ENCODE measurements at regions not wholly inside any gene's neighbourhood (a gene's known extent, or its start where the extent isn't known, plus 50 kb on each side); places are given as distances from the start of the nearest gene placed in this dataset.

DNA sequence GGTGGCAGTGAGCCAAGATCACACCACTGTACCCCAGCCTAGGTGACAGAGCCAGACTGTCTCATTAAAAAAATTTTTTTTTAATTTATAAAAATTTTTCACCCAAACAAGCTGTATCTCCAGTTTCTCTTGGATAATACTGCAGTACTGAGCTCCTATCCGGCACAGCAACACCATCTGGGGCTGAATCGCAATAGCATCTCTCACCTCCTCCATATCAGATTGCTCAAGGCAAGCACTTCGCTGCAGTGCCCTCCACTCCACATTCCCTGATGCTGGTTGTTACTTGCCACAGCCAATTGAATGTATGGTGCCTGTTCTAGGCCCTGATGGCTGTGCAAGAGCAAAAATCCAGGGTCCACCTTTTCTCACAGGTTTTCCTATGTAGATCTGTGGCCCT lies 69.3 kb upstream of the FAM241A start:
- no peak for DNase-seq (ENCODE audit: low read depth, low spot score)
- H3K4me1 ChIP-seq (ENCODE audit: insufficient read depth, insufficient read length), result no peaks in the 10 kb centered on the region
- TF ChIP-seq ZNF274 (IDR thresholded peaks at IDR 0.05; ENCODE audit: low read depth, low read length) (no peak), SUZ12 (IDR thresholded peaks at IDR 0.05; ENCODE audit: extremely low read depth, insufficient read depth, insufficient read length) (no peak), YY1 (IDR thresholded peaks at IDR 0.05; ENCODE audit: insufficient read depth, insufficient read length) (no peak)

DNA sequence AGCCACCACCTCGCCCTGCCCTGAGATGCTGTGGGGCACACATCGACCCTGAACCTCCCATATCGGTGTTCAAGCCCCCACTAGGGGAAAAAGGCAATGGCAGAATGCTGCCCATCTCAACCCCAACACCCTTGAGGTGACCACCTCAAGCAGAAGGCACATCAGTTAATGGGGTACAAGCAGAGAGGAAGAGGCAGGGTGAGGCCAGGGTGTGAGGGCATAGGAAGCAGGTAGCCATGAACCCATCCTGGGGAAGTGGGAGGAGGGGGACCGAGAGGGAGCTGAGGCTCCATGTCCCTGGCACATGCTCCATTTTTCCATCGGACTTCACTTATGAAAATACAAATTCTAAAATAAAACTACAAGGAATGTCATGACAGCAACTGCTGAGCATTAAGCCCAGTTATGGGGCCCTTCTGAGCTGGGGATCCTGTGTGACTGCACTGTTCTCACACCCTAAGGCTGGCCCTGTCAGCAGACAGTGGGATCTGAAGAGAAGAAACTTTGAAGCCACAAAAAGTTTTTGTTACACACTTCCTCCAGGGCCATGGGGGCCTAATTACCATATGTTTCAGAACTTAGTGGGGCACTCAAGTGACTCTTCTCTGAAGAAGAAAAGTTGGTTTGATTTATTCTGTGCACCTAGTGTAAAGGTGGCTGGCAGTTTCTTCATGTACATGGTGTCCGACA lies 68.2 kb upstream of the FAM241A start:
- TF ChIP-seq YY1 (IDR thresholded peaks at IDR 0.05; ENCODE audit: insufficient read depth, insufficient read length) (no peak), SUZ12 (IDR thresholded peaks at IDR 0.05; ENCODE audit: extremely low read depth, insufficient read depth, insufficient read length) (no peak), ZNF274 (IDR thresholded peaks at IDR 0.05; ENCODE audit: low read depth, low read length) (no peak)
- no peak overlapping the region for H3K4me3 ChIP-seq (ENCODE audit: insufficient read length, low read depth)
- H3K4me1 ChIP-seq (ENCODE audit: insufficient read depth, insufficient read length), result no peaks in the 10 kb centered on the region
- H3K9ac ChIP-seq (ENCODE audit: insufficient read length, low read depth), result no peak overlapping the region
- peaks cover 15% of the 10 kb centered on the region; the same call in 1 of the 2 replicates for H3K9me3 ChIP-seq (ENCODE audit: insufficient read depth, low read length)
- H3K36me3 ChIP-seq (ENCODE audit: insufficient read depth, insufficient read length, low read length), result no peaks in the 10 kb centered on the region
- DNase-seq (ENCODE audit: low read depth, low spot score), result no peak
- no peaks in the 10 kb centered on the region for H3K27me3 ChIP-seq (ENCODE audit: insufficient read depth, insufficient read length)

More for the DNA sequence above, 69.3 kb upstream of the FAM241A start:
- Histone ChIP-seq H3K9ac (ENCODE audit: insufficient read length, low read depth) (no peak overlapping the region), H3K36me3 (ENCODE audit: insufficient read depth, insufficient read length, low read length) (no peaks in the 10 kb centered on the region), H3K4me3 (ENCODE audit: insufficient read length, low read depth) (no peak overlapping the region), H3K27me3 (ENCODE audit: insufficient read depth, insufficient read length) (no peaks in the 10 kb centered on the region), H3K9me3 (ENCODE audit: insufficient read depth, low read length) (peaks cover 15% of the 10 kb centered on the region; the same call in 1 of the 2 replicates)

DNA sequence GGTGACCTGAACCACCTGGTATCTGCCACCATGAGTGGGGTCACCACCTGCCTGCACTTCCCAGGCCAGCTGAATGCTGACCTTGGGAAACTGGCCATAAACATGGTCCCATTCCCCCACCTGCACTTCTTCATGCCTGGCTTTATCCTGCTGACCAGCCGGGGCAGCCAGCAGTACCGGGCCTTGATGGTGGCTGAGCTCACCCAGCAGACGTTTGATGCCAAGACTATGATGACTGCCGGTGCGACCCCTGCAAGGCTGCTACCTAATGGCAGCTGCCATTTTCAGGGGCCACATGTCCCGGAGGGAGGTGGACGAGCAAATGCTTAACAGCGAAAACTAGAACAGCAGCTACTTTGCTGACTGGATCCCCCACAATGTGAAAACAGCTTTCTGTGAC lies 67.5 kb upstream of the FAM241A start:
- DNase-seq (ENCODE audit: low read depth, low spot score), result no peak
- Histone ChIP-seq H3K9me3 (ENCODE audit: insufficient read depth, low read length) (peaks cover 15% of the 10 kb centered on the region; the same call in 1 of the 2 replicates), H3K4me3 (ENCODE audit: insufficient read length, low read depth) (no peak overlapping the region), H3K4me1 (ENCODE audit: insufficient read depth, insufficient read length) (no peaks in the 10 kb centered on the region), H3K9ac (ENCODE audit: insufficient read length, low read depth) (no peak overlapping the region), H3K36me3 (ENCODE audit: insufficient read depth, insufficient read length, low read length) (no peaks in the 10 kb centered on the region), H3K27me3 (ENCODE audit: insufficient read depth, insufficient read length) (no peaks in the 10 kb centered on the region)
- TF ChIP-seq YY1 (IDR thresholded peaks at IDR 0.05; ENCODE audit: insufficient read depth, insufficient read length), result no peak

DNA sequence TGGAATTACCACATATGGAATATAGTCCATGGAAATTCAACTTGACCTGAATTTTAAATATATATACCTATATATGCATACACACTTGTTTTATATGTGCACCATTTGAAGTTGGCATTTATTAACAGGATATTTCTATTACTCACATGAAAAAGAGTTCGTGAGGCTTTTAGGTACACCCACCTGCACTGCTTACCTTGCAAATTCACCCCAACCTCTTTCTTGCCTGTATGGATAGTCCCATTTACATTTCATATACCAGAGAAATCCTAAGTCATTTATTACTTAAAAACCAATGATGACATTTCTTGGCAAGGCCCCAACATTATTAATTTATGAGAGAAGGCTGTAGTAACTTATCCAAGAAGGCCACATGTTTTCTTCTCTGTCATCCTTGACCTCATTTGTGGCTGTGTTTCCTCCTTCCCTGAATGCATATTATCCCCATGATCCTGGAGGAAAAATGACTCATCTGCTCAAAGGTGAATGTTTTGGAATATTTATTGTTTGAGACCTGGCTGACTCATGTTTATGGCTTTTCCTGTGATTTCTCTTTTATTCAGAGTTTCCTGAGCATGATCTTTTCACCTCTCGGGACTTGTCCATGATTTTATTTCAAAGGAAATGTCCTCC lies 62.2 kb upstream of the FAM241A start:
- no peak for DNase-seq (ENCODE audit: low read depth, low spot score)

DNA sequence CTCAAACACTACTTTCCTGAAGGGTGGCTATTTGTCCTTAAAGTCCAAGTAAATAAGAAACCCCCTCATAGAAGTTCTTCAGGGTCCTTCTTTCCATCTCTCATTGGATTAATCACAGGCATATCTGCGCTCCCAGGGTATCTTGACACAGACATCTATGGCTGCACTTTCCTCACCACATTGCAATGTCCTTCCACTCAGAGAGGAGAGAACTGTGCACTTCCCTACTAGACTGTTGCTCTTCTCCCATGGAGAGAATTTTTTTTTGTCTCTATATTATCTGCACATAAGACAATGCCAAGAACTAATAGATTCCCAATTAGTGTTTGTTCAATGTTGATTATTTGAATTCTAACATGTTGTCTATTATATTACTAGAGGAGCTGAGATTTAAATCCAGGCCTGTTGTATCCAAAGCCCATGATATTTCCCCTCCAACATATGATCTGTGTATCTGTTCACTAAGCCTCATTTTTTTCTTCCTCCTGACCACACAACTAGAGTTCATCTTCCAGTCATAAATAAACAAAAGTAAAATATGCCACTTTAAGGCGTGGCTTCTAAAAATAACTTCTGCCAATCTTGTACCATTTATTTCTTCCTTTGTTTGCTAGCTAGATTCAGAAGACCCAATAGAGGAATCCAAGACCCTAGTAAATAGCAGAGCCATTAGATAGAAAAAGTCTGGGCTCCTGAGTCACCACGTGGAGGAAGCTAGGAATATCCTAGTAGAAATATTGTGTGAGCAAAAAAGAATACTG lies 61.5 kb upstream of the FAM241A start:
- DNase-seq (ENCODE audit: low read depth, low spot score), result no peak
- Histone ChIP-seq H3K27me3 (ENCODE audit: insufficient read depth, insufficient read length) (no peaks in the 10 kb centered on the region), H3K9ac (ENCODE audit: insufficient read length, low read depth) (no peak overlapping the region), H3K4me3 (ENCODE audit: insufficient read length, low read depth) (no peak overlapping the region), H3K9me3 (ENCODE audit: insufficient read depth, low read length) (peaks cover 10% of the 10 kb centered on the region; the same call in 1 of the 2 replicates), H3K36me3 (ENCODE audit: insufficient read depth, insufficient read length, low read length) (no peaks in the 10 kb centered on the region), H3K4me1 (ENCODE audit: insufficient read depth, insufficient read length) (no peaks in the 10 kb centered on the region)
- TF ChIP-seq ZNF274 (IDR thresholded peaks at IDR 0.05; ENCODE audit: low read depth, low read length), result no peak
- TF ChIP-seq SUZ12 (IDR thresholded peaks at IDR 0.05; ENCODE audit: extremely low read depth, insufficient read depth, insufficient read length), result no peak
- TF ChIP-seq YY1 (IDR thresholded peaks at IDR 0.05; ENCODE audit: insufficient read depth, insufficient read length), result no peak

More for the DNA sequence above, 62.2 kb upstream of the FAM241A start:
- H3K27me3 ChIP-seq (ENCODE audit: insufficient read depth, insufficient read length), result no peaks in the 10 kb centered on the region
- H3K9me3 ChIP-seq (ENCODE audit: insufficient read depth, low read length), result peaks cover 10% of the 10 kb centered on the region; the same call in 1 of the 2 replicates
- no peak overlapping the region for H3K4me3 ChIP-seq (ENCODE audit: insufficient read length, low read depth)
- H3K4me1 ChIP-seq (ENCODE audit: insufficient read depth, insufficient read length), result no peaks in the 10 kb centered on the region
- TF ChIP-seq YY1 (IDR thresholded peaks at IDR 0.05; ENCODE audit: insufficient read depth, insufficient read length) (no peak), ZNF274 (IDR thresholded peaks at IDR 0.05; ENCODE audit: low read depth, low read length) (no peak)
- no peaks in the 10 kb centered on the region for H3K36me3 ChIP-seq (ENCODE audit: insufficient read depth, insufficient read length, low read length)
- no peak overlapping the region for H3K9ac ChIP-seq (ENCODE audit: insufficient read length, low read depth)

DNA sequence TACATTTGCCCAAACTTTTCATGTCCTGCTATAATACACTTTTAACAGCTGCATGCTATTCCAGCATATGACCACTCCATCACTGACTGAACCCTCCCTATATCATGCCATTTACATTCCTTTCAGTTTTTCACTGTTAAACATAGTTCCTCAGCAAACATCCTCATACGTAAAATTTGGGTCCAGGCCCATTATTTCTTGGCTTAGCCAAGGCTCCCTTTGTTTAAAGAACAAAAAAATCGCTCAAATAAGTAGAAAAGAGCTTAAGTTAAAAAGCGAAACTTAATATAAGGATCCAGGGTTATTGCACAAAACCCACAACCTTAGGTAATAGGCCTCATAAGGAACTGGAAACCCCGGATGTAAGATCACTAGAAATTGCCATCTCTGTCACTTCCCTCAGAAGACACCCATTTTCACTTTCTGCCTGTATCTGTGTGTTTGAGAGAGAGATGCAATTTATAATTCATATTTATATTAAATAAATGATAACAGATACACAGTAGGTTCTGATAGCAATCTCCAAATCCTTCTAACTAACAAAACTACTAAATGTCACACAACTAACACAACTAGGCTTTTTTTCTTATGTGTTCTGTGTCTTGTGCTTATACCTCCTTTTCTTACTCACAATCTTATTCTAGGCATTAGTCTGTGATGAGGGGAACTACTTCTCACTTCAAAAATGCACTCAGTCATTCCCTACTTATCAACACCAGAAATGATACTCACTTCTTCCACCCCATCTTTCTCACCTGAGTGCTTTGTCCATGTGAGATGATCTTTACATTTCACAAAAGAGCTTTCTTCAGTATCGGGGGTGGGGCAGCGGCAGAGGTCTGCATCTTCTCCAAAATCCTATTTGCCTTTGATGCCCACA lies 59.9 kb upstream of the FAM241A start:
- no peaks in the 10 kb centered on the region for H3K4me1 ChIP-seq (ENCODE audit: insufficient read depth, insufficient read length)
- no peaks in the 10 kb centered on the region for H3K36me3 ChIP-seq (ENCODE audit: insufficient read depth, insufficient read length, low read length)
- no peak overlapping the region for H3K9ac ChIP-seq (ENCODE audit: insufficient read length, low read depth)
- DNase-seq (ENCODE audit: low read depth, low spot score), result no peak
- no peaks in the 10 kb centered on the region for H3K27me3 ChIP-seq (ENCODE audit: insufficient read depth, insufficient read length)
- no peak overlapping the region for H3K4me3 ChIP-seq (ENCODE audit: insufficient read length, low read depth)
- TF ChIP-seq SUZ12 (IDR thresholded peaks at IDR 0.05; ENCODE audit: extremely low read depth, insufficient read depth, insufficient read length), result no peak
- TF ChIP-seq ZNF274 (IDR thresholded peaks at IDR 0.05; ENCODE audit: low read depth, low read length), result no peak
- TF ChIP-seq YY1 (IDR thresholded peaks at IDR 0.05; ENCODE audit: insufficient read depth, insufficient read length), result no peak
- H3K9me3 ChIP-seq (ENCODE audit: insufficient read depth, low read length), result peaks cover 10% of the 10 kb centered on the region; the same call in 1 of the 2 replicates

All from NT2/D1 (cell line).